Colonic mucosa (tissue), 4 donors: ENCODE measurements at regions not wholly inside any gene's neighbourhood (a gene's known extent, or its start where the extent isn't known, plus 50 kb on each side); places are given as distances from the start of the nearest gene placed in this dataset.
A peak's percentile ranks its signal among the peaks of the same experiment; 100 is the strongest.

Experiments used
- DNase-seq: peaks from one replicate; pipeline ENCODE4 v3.0.0-alpha.2; 2020
- H3K27ac ChIP-seq: fragments of 200-600 bp; one replicate; pipeline ENCODE4 v1.8.0; 2021
- H3K27me3 ChIP-seq: fragments of 200-600 bp; one replicate; pipeline ENCODE4 v1.8.0; 2021
- H3K36me3 ChIP-seq: fragments of 200-600 bp; one replicate; pipeline ENCODE4 v1.8.0; 2021
- H3K4me1 ChIP-seq: fragments of 200-600 bp; one replicate; pipeline ENCODE4 v1.8.0; 2021; ENCODE audit warnings: mild to moderate bottlenecking
- H3K4me3 ChIP-seq: fragments of 200-600 bp; one replicate; pipeline ENCODE4 v1.8.0; 2021
- H3K9ac ChIP-seq, 2 donors: one replicate each; pipeline ENCODE4 v1.7.0; 2013; ENCODE audit warnings: control low read depth in 2 of 2, low read depth in 2 of 2, low read length in 2 of 2
- H3K9me3 ChIP-seq: fragments of 200-600 bp; one replicate; pipeline ENCODE4 v1.8.0; 2021
- CTCF ChIP-seq: fragments of 200-600 bp; IDR thresholded peaks from one replicate; pipeline ENCODE4 v1.8.0; 2022; ENCODE audit warnings: antibody characterized with exemption, mild to moderate bottlenecking
- intact Hi-C: fragments of 100-400 bp; cut with DNase I; formaldehyde crosslinking; loops from one replicate; pipeline ENCODE4 v1.14.1; 2022
- donor health status: healthy.
- donor health status: DM: no; HTN: no; CAD: no.
- donor health status: DM: no; HTN: no; CAD: no.

GRCh38 chr5:135222771-135223170, 176.3 kb downstream of the MACROH2A1 start:
- no peaks in the 10 kb centered on the region for H3K4me1 ChIP-seq
- TF ChIP-seq CTCF: no peak
- DNase-seq: no peak
- H3K27ac ChIP-seq: no peak overlapping the region
- intact Hi-C loops: no loop called here
- no peaks in the 10 kb centered on the region for H3K27me3 ChIP-seq
- no peak overlapping the region for H3K4me3 ChIP-seq
- no peaks in the 10 kb centered on the region for H3K9me3 ChIP-seq
- H3K9ac ChIP-seq: no peak overlapping the region
- no peaks in the 10 kb centered on the region for H3K36me3 ChIP-seq

- no peaks in the 10 kb centered on the region for H3K9me3 ChIP-seq
- H3K27ac ChIP-seq: no peak overlapping the region
- no peaks in the 10 kb centered on the region for H3K36me3 ChIP-seq
- no peak for TF ChIP-seq CTCF
- H3K4me3 ChIP-seq: no peak overlapping the region
- no peak for DNase-seq
- H3K9ac ChIP-seq: no peak overlapping the region
- no peaks in the 10 kb centered on the region for H3K27me3 ChIP-seq
- intact Hi-C loops: no loop called here
- H3K4me1 ChIP-seq: no peaks in the 10 kb centered on the region
Observed at GRCh38 chr5:135222171-135222681, 176.8 kb downstream of the MACROH2A1 start.

GRCh38 chr5:135221696-135222095, 177.3 kb downstream of the MACROH2A1 start:
- H3K27ac ChIP-seq: no peak overlapping the region
- DNase-seq: peak; percentile 3

GRCh38 chr5:135221187-135221473, 177.9 kb downstream of the MACROH2A1 start:
- Histone ChIP-seq H3K4me3 (no peak overlapping the region), H3K27ac (no peak overlapping the region), H3K9me3 (no peaks in the 10 kb centered on the region), H3K4me1 (no peaks in the 10 kb centered on the region), H3K27me3 (no peaks in the 10 kb centered on the region), H3K36me3 (no peaks in the 10 kb centered on the region), H3K9ac (no peak overlapping the region)
- no peak for DNase-seq
- intact Hi-C loops: no loop called here
- TF ChIP-seq CTCF: no peak

More at GRCh38 chr5:135221696-135222095, 177.3 kb downstream of the MACROH2A1 start:
- H3K9ac ChIP-seq: no peak overlapping the region
- no peaks in the 10 kb centered on the region for H3K27me3 ChIP-seq
- no peak overlapping the region for H3K4me3 ChIP-seq
- H3K9me3 ChIP-seq: no peaks in the 10 kb centered on the region
- no peaks in the 10 kb centered on the region for H3K36me3 ChIP-seq
- no peaks in the 10 kb centered on the region for H3K4me1 ChIP-seq
- TF ChIP-seq CTCF: no peak
- intact Hi-C loops: no loop called here

GRCh38 chr5:135220394-135221186, 178.4 kb downstream of the MACROH2A1 start:
- intact Hi-C loops: no loop called here
- no peaks in the 10 kb centered on the region for H3K4me1 ChIP-seq
- H3K27me3 ChIP-seq: no peaks in the 10 kb centered on the region
- TF ChIP-seq CTCF: no peak
- no peak overlapping the region for H3K4me3 ChIP-seq
- no peaks in the 10 kb centered on the region for H3K36me3 ChIP-seq
- no peak overlapping the region for H3K27ac ChIP-seq
- no peak overlapping the region for H3K9ac ChIP-seq
- no peaks in the 10 kb centered on the region for H3K9me3 ChIP-seq
- DNase-seq: peak; percentile 13
